ENCODE measurements at regions not wholly inside any gene's neighbourhood (a gene's known extent, or its start where the extent isn't known, plus 50 kb on each side); places are given as distances from the start of the nearest gene placed in this dataset.
A peak's percentile ranks its signal among the peaks of the same experiment; 100 is the strongest.

- no peak for TF ChIP-seq YY1 (IDR thresholded peaks at IDR 0.05)
- TF ChIP-seq RXRA (IDR thresholded peaks at IDR 0.05) = no peak
- no peak for TF ChIP-seq RAD21 (IDR thresholded peaks at IDR 0.05)
- TF ChIP-seq NR2F2 (IDR thresholded peaks at IDR 0.05) = no peak
- TF ChIP-seq, protein P1, sequence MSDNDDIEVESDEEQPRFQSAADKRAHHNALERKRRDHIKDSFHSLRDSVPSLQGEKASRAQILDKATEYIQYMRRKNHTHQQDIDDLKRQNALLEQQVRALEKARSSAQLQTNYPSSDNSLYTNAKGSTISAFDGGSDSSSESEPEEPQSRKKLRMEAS (IDR thresholded peaks at IDR 0.05) = no peak
- TF ChIP-seq REST (IDR thresholded peaks at IDR 0.05) = no peak
- TF ChIP-seq, protein P2, sequence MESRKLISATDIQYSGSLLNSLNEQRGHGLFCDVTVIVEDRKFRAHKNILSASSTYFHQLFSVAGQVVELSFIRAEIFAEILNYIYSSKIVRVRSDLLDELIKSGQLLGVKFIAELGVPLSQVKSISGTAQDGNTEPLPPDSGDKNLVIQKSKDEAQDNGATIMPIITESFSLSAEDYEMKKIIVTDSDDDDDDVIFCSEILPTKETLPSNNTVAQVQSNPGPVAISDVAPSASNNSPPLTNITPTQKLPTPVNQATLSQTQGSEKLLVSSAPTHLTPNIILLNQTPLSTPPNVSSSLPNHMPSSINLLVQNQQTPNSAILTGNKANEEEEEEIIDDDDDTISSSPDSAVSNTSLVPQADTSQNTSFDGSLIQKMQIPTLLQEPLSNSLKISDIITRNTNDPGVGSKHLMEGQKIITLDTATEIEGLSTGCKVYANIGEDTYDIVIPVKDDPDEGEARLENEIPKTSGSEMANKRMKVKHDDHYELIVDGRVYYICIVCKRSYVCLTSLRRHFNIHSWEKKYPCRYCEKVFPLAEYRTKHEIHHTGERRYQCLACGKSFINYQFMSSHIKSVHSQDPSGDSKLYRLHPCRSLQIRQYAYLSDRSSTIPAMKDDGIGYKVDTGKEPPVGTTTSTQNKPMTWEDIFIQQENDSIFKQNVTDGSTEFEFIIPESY (IDR thresholded peaks at IDR 0.05) = no peak
- TF ChIP-seq TAF1 (conservative IDR thresholded peaks at IDR 0.05) = no peak
- TF ChIP-seq SP1 (IDR thresholded peaks at IDR 0.05) = no peak
- no peak for TF ChIP-seq JUND (IDR thresholded peaks at IDR 0.05)
- TF ChIP-seq FOXA1 (IDR thresholded peaks at IDR 0.05) = no peak
- no peak for DNase-seq (ENCODE audit: low spot score)
- Histone ChIP-seq H3K4me3 (ENCODE audit: low read depth in 1 of 3, low read length in 3 of 3) (no peak overlapping the region), H3K27ac (ENCODE audit: low read depth in 1 of 2, low read length in 2 of 2) (peak overlapping the region; percentile 61 to 73), H3K4me1 (ENCODE audit: control insufficient read depth in 4 of 4, insufficient read depth in 4 of 4, low read length in 3 of 4) (peaks cover 0 to 9% (median 2%) of the 10 kb centered on the region in 4 donors), H3K9ac (ENCODE audit: low read depth in 1 of 2, low read length in 2 of 2) (no peak overlapping the region), H3K27me3 (ENCODE audit: control insufficient read depth in 4 of 4, insufficient read depth in 4 of 4, low read length in 3 of 4) (no peaks in the 10 kb centered on the region), H3K9me3 (ENCODE audit: control insufficient read depth in 4 of 4, low read length in 3 of 4) (no peaks in the 10 kb centered on the region), H3K36me3 (ENCODE audit: control insufficient read depth in 4 of 4, insufficient read depth in 3 of 4, low read depth in 1 of 4, low read length in 3 of 4) (no peaks in the 10 kb centered on the region)
- 88% methylated on average over 6 of the region's 6 CpGs for WGBS
Measured at GRCh38 chr2:8543060-8543382, 138.8 kb upstream of the ID2 start.

- no peak overlapping the region for H3K4me3 ChIP-seq (ENCODE audit: low read depth in 1 of 3, low read length in 3 of 3)
- peaks cover 0 to 9% (median 2%) of the 10 kb centered on the region in 4 donors for H3K4me1 ChIP-seq (ENCODE audit: control insufficient read depth in 4 of 4, insufficient read depth in 4 of 4, low read length in 3 of 4)
- H3K27ac ChIP-seq (ENCODE audit: low read depth in 1 of 2, low read length in 2 of 2) = peak overlapping the region; percentile 61 to 73
- no peaks in the 10 kb centered on the region for H3K9me3 ChIP-seq (ENCODE audit: control insufficient read depth in 4 of 4, low read length in 3 of 4)
- no peaks in the 10 kb centered on the region for H3K27me3 ChIP-seq (ENCODE audit: control insufficient read depth in 4 of 4, insufficient read depth in 4 of 4, low read length in 3 of 4)
- TF ChIP-seq RXRA (IDR thresholded peaks at IDR 0.05) (peak in 1 of 2 donors; percentile 17), SP1 (IDR thresholded peaks at IDR 0.05) (peak; percentile 36), RAD21 (IDR thresholded peaks at IDR 0.05) (peak; percentile 18 to 44), EGR1 (IDR thresholded peaks at IDR 0.05; ENCODE audit: low read depth in 2 of 2) (no peak), NR2F2 (IDR thresholded peaks at IDR 0.05) (peak; percentile 65)
- 63% methylated on average over 29 of the region's 29 CpGs for WGBS
- DNase-seq (ENCODE audit: low spot score) = no peak
- no peaks in the 10 kb centered on the region for H3K36me3 ChIP-seq (ENCODE audit: control insufficient read depth in 4 of 4, insufficient read depth in 3 of 4, low read depth in 1 of 4, low read length in 3 of 4)
- H3K9ac ChIP-seq (ENCODE audit: low read depth in 1 of 2, low read length in 2 of 2) = peak overlapping the region in 1 of 2 donors; percentile 29
Measured at GRCh38 chr2:8543383-8544170, 138.3 kb upstream of the ID2 start.
